ENCODE measurements at regions not wholly inside any gene's neighbourhood (a gene's known extent, or its start where the extent isn't known, plus 50 kb on each side); places are given as distances from the start of the nearest gene placed in this dataset.

DNA sequence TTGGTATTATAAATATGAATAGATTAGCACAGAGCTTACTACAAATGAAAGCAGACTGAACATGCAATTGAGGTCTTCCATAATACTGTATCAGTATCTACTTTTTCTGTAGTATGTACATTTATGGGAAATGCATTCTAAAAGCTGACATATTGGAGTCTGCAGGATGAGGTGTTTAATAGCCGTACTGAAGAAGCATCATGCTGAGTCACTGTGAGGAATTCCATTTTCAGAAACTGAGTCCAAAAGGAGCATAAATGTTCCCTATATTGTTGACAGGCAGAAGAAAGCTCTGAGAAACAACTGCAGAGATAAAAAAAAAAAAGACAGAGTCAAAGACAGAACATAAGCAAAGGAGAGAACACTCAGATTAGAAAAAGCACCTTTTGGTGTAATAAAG, 366.7 kb upstream of the SPHKAP start:
- TF ChIP-seq POLR2A (IDR thresholded peaks at IDR 0.05; ENCODE audit: low read length) (no peak), GATA1 (IDR thresholded peaks at IDR 0.05; ENCODE audit: low read depth, low read length) (no peak)
